SIG-M5 treated with dmso at 0.1 percent for 504 hours (cell line): ENCODE measurements at regions not wholly inside any gene's neighbourhood (a gene's known extent, or its start where the extent isn't known, plus 50 kb on each side); places are given as distances from the start of the nearest gene placed in this dataset.
"Not testable (repeated sequence)": the region's sequence is repeated elsewhere in the genome, so short reads cannot be mapped to it uniquely, and the experiment has no call there.

Experiments used
- DNase-seq: peaks from one replicate; lab custom pipeline; 2025; ENCODE audit not compliant: unreplicated experiment; lab: John Stamatoyannopoulos, UW

- DNase-seq = no peak
Measured at GRCh38 chr4:187474238-187474637, 521.3 kb upstream of the ZFP42 start.

DNA sequence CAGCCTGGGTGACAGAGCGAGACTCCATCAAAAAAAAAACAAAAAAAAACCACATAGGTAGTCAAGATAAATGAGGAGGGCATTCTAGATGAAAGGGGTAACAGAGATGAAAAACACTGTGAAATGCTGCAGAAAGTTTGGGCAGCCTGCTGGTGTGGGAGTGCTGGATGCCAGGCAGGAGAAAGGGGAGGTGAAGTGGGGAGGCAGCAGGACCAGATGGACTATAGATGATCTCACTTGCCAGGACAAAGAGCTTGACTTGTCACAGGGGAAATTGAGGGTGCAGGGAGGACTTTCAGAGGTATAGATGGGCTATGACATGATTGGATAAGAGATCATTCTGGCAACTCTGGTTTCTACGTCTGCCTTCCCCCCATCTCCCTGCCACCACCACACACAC lies 519.7 kb upstream of the ZFP42 start:
- no peak for DNase-seq

DNA sequence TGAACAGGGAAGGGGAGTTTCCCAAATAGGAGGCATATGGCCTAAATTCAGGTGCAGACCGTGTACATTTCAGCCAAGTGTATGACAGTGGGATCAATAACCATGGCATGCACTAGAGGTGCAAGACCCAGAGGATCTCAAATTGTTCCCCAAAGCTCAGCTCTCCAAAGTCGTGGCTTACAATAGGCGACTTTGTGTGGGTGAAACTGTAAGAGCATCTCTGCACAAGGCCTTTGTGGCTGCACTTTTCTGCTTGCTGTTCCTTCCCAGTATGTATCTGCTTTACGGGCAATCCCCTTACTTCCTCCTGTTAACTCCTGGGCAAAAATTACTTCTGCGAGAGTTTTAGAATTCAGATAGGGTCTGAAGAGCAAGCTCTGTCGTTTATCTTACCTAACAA lies 518.3 kb upstream of the ZFP42 start:
- no peak for DNase-seq

DNA sequence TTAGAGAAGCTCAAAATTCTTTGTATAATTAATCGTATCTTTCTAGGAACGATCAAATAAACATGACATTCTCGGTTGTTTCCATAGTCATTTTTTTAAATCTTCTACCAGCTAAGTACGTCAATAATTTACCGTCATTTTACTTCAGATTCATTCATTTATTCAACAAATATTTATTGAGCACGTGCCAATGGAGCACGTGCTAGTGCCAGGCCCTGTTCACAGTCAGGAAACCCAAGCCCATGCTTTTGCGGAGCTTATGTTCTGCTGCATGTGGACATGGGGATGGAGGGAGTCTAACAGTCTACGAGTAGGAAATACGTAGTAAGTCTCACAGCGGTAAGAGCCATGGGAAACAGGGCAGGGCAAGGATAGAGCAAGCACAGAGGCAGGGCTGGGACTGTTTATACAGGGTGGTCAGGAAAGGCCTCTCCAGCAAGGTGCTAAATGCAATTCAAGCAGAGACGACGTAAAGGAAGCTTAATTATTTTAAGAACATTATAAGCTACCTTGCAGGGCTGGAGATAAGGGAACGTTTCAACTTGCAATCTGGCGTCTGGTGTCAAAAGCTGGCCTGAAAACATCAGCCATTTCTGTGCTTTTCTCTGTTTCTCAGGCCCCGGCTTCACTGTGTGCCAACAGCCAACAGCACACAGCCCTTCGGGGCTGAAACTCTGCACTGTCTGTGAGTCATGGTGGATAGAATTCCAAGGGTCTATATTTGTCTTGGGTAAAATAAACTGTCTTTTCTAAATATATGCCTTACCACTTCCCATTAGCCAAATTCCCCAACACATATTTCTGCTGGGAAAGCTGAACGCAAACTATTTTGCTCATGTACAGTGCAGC lies 517.1 kb upstream of the ZFP42 start:
- no peak for DNase-seq

GRCh38 chr4:187479511-187479910 lies 516.1 kb upstream of the ZFP42 start:
- DNase-seq = no peak

DNA sequence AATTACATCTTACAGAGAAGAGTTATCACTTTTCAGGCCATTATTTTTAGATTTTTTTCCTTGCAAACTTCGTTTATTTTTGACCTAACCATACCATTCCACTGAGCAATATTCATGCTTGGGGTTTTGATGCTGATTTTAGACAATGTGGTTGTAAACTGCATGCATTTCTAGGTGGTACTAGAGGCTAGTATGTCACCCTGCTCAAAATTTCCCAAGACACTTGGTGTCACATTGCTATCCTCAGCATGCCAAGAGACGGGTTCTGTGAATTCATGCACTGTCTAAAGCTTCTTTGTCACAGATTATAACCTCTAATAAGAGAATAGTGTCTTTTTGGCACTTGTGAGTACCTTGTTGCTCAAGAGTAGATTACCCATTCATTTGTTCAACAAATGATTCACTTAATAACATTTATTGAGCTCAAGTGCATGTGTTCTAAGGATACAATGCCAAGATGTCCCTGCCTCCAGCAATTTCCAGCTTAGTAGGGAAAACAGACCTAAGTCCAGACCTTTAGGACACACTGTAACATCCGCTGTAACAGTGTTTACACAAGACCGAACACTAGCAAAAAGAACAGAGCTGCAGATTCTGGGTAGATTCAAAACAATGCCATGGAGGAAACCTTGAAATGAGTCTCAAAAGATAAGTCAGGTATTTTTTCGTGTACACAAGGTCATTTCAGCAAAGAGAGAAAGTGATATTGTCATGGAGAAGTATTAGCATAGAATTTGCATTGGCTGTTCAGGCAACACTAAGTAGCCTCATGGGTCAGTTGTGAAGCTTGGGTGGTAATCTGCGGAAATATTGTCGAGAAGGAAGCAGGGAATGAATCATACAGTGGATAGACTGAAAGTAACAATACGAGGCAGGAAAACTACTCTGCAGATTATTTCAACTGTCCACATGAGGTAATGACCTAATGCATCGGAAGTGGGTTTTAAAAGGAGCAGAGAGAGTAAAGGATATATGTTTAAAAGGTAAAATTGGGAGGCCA lies 515.1 kb upstream of the ZFP42 start:
- no peak for DNase-seq

- no peak for DNase-seq
Measured at GRCh38 chr4:187484186-187484585, 511.4 kb upstream of the ZFP42 start.

DNA sequence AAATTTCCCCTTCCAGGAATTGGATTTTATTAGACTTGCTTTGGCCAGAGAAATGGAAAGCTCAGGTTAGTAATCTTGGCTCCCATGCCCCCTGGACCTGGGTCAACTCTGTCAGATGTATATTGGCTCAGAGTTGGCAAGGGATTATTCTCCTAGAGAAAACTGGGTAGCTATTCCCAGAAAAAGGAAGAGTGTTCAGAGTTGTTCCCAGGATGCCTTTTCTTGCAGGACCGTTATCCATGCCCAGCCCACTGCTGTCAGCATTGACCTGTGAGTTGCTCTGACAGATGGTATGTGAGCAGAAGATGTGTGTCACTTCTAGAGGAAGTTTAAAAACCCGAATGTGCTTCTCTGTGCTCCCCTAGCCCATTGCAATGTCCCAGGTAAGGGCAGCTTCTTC lies 509.9 kb upstream of the ZFP42 start:
- no peak for DNase-seq

DNA sequence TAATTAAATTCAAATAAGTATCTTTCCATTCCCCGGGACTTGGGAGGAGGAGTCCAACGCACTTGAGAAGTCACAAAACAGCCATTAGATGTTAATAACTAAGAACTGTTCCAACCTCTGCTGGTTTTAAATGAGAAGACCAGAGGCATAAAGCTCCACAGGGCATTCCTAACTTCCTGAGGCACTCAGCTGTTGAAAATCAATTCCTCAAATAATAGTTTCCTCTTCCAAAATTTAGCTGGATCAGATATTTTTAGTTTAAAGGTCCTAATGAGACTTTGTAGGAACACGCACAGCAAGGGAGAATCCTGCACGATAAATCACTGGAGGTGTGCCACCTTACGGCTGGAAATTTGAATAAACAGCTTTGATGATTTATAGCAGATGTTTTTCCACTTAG lies 504.3 kb upstream of the ZFP42 start:
- DNase-seq = no peak

DNA sequence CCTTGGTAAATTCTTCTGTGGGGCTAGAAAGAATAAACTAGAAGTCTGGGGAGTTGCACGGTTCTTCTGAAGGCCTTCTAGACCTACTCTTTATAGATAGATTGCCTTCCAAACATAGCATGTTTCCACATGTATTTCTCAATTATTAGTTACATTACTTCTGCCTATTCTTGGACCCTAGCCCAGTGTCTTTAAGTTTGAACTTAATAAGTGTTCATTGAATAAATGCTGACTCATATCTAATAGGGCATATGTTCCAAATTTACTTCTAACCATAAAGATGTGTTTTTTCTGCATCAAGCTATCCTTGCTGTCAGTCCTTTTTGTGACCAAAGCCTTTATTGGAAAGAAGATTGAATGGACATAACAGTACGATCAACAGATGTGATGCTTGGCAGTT lies 503.6 kb upstream of the ZFP42 start:
- no peak for DNase-seq

DNA sequence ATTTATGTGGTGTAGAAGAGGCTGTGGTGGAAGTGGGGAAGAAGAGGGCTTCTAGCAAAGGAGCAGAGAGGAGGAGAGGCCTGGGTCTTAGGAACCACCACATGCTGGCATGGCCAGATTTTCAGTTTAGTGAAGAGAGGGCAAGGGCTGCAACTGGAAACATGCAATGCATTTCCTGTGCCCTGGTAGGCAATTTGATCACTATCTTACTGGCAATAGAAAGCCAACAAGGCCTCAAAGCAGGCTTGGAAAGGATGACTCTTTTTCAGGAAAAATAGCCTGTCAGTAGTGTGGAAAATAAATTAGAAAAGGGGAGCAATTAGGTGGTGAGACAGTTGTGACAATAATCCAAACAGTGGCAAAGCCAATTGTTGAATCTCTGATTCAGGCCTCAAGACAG lies 501.9 kb upstream of the ZFP42 start:
- DNase-seq = no peak

DNA sequence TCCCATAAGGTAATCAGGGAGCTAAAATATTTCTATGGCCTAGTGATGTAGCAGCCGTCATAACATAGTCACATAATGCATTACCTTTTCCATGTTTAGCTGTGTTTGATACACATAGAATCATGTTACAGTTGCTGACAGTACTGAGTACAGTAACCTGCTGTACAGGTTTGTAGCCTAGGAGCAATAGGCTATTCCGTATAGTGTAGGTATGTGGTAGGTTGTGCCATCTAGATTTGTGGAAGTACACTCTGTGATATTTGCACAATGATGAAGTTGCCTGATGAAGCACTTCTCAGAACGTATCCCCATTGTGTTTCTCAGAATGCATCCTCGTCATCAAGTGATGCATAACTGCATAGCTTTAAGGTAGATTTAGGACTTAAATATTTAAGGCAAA lies 495.6 kb upstream of the ZFP42 start:
- no peak for DNase-seq

DNA sequence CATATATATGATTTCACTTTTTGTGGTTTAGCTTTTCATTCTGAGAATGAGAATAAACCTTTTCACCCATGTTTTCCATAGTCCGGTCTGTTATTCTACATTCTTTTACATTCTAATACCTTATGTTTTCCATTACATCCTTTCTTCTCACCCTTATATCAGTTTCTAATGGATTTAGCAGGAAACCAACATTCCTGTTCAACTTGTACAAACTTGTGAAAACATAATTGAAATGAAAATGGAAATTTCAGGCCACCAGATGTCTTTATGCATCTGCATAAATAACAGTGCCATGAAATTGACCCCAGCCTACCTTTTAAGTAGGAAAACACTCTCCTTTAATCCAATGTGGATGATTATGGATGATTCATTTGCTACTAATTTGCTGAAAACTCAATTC lies 494.8 kb upstream of the ZFP42 start:
- no peak for DNase-seq

DNA sequence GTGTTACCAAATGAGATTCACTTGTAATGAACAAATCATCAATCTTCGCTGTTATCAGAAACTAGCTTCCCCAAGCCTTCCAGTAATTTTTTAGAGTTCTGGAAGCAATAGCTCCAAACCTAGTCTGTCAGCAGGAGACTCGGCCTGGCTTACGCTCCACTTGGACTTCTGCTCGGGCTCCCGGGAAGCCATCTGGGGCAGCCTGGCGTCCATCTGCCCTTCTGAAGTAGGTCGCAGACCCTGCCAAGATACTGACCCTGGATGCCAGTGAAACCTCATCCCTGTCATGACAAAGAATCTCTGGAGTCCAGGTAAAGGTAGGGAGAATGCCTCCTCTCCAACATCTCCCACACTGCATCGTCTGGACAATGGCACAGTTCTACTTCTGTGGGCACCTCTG lies 493.8 kb upstream of the ZFP42 start:
- DNase-seq = no peak

DNA sequence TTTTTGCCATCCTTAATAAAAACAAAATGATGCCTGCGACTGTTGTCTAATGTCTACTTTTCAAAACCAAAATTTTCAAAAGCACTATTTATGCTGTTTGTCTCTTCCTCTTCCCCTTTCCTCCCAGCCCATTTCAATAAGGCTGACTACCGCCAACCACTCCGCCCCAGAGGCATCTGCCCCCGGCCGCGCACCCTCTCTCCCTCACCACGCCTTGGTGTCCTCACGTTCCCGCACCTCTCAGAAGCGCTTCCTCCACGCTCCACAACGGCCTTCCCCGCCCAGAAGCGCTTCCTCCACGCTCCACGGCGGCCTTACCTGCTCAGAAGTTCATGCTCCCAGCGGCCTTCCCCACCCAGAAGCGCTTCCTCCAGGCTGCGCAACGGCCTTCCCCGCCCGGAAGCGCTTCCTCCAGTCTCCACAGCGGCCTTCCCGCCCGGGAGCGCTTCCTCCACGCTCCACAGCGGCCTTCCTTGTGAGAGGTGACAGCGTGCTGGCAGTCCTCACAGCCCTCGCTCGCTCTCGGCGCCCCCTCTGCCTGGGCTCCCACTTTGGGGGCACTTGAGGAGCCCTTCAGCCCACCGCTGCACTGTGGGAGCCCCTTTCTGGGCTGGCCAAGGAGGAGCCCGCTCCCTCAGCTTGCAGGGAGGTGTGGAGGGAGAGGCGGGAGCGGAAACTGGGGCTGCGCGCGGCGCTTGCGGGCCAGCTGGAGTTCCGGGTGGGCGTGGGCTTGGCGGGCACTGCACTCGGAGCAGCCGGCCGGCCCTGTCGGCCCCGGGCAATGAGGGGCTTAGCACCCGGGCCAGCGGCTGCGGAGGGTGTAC lies 490.4 kb upstream of the ZFP42 start:
- DNase-seq = no peak

- DNase-seq = not testable (repeated sequence)
Measured at GRCh38 chr4:187505798-187506141, 489.8 kb upstream of the ZFP42 start.

DNA sequence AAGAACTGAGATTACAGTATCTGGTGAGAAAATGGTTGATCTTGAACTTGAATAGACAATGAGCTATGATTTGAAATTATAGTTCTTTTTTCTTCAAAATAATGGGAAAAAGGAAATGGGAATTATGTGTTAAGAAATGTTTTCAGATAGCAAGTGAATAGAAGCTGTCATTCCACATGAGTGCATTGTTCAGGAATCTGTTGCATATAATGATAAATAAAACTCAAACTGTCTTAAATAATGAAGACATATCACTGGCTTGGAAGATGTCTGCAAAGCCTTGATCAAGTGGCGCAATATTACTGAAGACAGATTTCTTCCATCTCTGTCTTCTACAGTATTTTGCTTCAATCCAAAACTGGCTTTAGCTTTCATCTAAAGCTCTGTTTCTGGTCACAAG lies 479.3 kb upstream of the ZFP42 start:
- no peak for DNase-seq

- no peak for DNase-seq
Measured at GRCh38 chr4:187541666-187542065, 453.9 kb upstream of the ZFP42 start.

DNA sequence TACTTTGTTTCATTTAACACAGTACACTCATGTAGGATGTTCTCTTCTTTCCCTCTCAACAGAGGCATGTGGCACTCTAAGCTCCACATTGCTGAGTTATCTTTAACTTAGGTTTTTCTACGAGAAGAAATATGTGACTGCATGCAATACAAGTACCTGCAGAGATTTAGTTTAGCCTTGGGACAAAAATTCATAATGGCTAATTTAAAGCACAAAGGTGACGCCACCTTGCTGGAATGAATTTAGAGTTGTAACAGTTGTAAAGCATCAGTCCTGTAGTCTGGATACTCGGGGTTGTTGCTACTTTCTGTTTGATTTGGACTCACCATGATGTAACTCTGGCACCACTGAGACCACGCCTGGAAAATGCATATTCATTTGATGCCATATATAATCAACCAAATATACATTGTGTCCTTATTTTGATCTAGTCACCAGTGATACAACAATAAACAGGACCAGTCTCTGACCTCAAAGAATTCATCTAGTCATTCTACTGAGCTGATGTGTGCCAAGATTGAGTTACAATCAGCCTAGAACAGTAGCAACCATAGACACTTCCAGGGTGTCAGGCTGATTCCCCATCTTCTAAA lies 451.0 kb upstream of the ZFP42 start:
- DNase-seq = no peak

DNA sequence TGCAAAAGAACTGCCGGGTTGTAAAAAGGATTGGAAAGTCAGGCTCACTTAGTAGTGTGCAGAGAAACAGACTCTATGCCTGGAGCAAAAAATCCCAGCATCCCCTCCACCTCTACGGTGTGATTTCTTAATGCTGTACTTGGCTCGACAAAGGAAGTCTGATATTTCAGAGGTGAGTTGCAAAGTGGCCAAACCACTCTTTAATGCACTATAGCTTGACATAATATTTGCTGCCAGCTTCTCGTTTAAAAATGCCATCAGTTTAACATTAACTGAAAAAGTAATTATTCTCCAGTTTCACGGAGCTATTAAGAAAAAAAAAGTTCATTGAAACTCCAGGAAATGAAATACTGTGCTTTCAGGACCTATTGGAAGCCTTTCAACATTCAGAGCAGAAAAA lies 448.3 kb upstream of the ZFP42 start:
- no peak for DNase-seq
